Breast epithelium (tissue), 4 donors: ENCODE measurements at regions not wholly inside any gene's neighbourhood (a gene's known extent, or its start where the extent isn't known, plus 50 kb on each side); places are given as distances from the start of the nearest gene placed in this dataset.

Experiments used
- DNase-seq, 2 donors: peaks; one replicate each; pipeline ENCODE4 v3.0.0-alpha.2; 2019; ENCODE audit warnings: low spot score in 2 of 2
- H3K27ac ChIP-seq, 2 donors: fragments of 200-600 bp; sonication (generic) in 1 of 2; one replicate each; pipeline ENCODE4 v1.5.1; 2016 to 2019; ENCODE audit warnings: mild to moderate bottlenecking in 1 of 2
- H3K27me3 ChIP-seq, 2 donors: fragments of 200-600 bp; sonication (generic) in 1 of 2; one replicate each; pipeline versions ENCODE4 v1.5.1 to v1.6.0; 2017 to 2019; ENCODE audit warnings: control low read depth in 1 of 2, mild to moderate bottlenecking in 1 of 2
- H3K36me3 ChIP-seq: fragments of 200-600 bp; one replicate; pipeline ENCODE4 v1.5.1; 2019
- H3K4me1 ChIP-seq, 2 donors: fragments of 200-600 bp; sonication (generic); one replicate each; pipeline ENCODE4 v1.5.1; 2016 to 2019; ENCODE audit warnings: control low read depth in 1 of 2
- H3K4me3 ChIP-seq, 3 donors: fragments of 200-600 bp; sonication (generic); 1 replicate in 2 of 3; 2 replicates in 1 of 3; pipeline ENCODE4 v1.5.1; 2016 to 2019; ENCODE audit warnings: mild to moderate bottlenecking in 3 of 3, moderate library complexity in 2 of 3
- H3K9me3 ChIP-seq, 2 donors: fragments of 200-600 bp; sonication (generic) in 1 of 2; one replicate each; pipeline ENCODE4 v1.5.1; 2016 to 2019; ENCODE audit warnings: control low read depth in 1 of 2
- CTCF ChIP-seq, 3 donors: fragments of 450-650 bp; IDR thresholded peaks; one replicate each; pipeline ENCODE4 v1.5.1; 2016 to 2017; ENCODE audit warnings: antibody characterized with exemption in 3 of 3, mild to moderate bottlenecking in 3 of 3, moderate library complexity in 3 of 3
- POLR2A ChIP-seq: fragments of 450-650 bp; IDR thresholded peaks from one replicate; pipeline ENCODE4 v1.6.1; 2016; ENCODE audit warnings: antibody characterized with exemption, mild to moderate bottlenecking, moderate library complexity
- POLR2AphosphoS5 ChIP-seq, 3 donors: sonication (generic); formaldehyde crosslinking; IDR thresholded peaks; one replicate each; pipeline ENCODE4 v1.6.1; 2017; ENCODE audit warnings: antibody characterized with exemption in 3 of 3
- intact Hi-C: fragments of 100-400 bp; cut with DNase I; formaldehyde crosslinking; loops from one replicate; pipeline ENCODE4 v1.15.1; 2023; ENCODE audit warnings: low total_unique reads

DNA sequence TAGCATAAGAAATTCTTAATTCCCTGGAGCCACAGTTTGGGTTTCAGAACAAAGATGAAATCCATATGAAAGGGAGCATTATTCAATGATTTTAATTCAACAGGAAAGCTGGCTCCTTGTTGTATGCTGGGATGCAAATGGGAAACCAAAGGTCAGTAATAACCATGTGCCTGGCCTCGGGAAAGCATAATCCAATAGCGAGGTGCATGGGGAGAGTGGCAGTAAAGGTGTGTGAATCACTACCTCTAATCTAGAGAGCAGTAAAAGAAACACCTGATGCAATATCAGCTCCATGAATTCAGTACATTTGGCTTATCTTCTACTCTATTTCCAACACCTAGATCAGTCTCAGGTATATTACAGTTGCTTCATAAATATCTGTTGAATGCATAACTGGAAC is 220.1 kb downstream of the FBXO15 start:
- Histone ChIP-seq H3K9me3 (no peaks in the 10 kb centered on the region), H3K27me3 (no peaks in the 10 kb centered on the region), H3K4me3 (no peak overlapping the region), H3K36me3 (no peaks in the 10 kb centered on the region), H3K27ac (no peak overlapping the region), H3K4me1 (no peaks in the 10 kb centered on the region)
- DNase-seq = no peak
- intact Hi-C loops = no loop called here
- no peak for TF ChIP-seq CTCF (IDR thresholded peaks at IDR 0.05)
- TF ChIP-seq POLR2AphosphoS5 (IDR thresholded peaks at IDR 0.05) = no peak
- no peak for TF ChIP-seq POLR2A

DNA sequence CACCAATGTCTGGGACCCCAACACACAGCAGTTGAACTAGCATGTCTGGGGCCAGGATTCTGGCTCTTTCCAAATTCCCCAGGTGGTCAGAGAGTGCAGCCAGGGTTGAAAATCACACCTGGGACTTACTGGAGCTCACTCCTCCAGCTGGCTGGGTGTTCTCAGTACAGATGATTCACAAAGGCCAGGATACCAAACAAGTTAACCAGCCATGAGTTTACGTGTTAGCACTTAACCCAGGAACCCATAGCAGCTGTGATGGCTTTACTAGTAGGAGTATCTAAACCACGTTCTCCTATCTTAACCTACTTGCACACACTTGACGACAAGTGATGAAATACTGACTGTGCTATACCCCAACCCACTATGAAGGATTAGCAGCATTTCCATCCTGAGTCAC is 222.8 kb downstream of the FBXO15 start:
- TF ChIP-seq POLR2A (no peak), POLR2AphosphoS5 (IDR thresholded peaks at IDR 0.05) (no peak), CTCF (IDR thresholded peaks at IDR 0.05) (no peak)
- intact Hi-C loops = no loop called here
- Histone ChIP-seq H3K9me3 (no peaks in the 10 kb centered on the region), H3K36me3 (no peaks in the 10 kb centered on the region), H3K4me1 (no peaks in the 10 kb centered on the region), H3K27me3 (no peaks in the 10 kb centered on the region), H3K4me3 (no peak overlapping the region), H3K27ac (no peak overlapping the region)
- no peak for DNase-seq

DNA sequence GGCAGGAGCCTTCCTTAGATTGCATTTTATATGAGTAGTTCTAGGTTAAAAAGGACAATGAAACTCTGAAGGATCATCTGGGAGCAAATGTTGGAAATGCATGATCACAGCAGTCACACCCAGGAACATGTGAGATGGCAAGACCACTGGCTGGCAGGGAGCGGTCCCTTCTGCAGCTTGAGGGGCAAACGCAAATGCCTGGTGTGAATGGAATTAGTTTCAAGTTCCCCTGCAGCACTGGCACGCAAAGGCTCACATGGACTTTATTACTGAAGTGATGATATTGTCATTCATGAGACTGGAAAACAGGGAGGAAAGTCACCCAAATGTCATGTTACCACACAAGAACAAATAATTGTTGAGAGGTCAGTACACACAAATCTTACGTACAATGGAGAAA is 223.3 kb downstream of the FBXO15 start:
- Histone ChIP-seq H3K4me1 (no peaks in the 10 kb centered on the region), H3K4me3 (no peak overlapping the region), H3K27ac (no peak overlapping the region), H3K9me3 (no peaks in the 10 kb centered on the region), H3K27me3 (no peaks in the 10 kb centered on the region), H3K36me3 (no peaks in the 10 kb centered on the region)
- no peak for DNase-seq
- TF ChIP-seq POLR2AphosphoS5 (IDR thresholded peaks at IDR 0.05) (no peak), CTCF (IDR thresholded peaks at IDR 0.05) (no peak), POLR2A (no peak)
- intact Hi-C loops = no loop called here

DNA sequence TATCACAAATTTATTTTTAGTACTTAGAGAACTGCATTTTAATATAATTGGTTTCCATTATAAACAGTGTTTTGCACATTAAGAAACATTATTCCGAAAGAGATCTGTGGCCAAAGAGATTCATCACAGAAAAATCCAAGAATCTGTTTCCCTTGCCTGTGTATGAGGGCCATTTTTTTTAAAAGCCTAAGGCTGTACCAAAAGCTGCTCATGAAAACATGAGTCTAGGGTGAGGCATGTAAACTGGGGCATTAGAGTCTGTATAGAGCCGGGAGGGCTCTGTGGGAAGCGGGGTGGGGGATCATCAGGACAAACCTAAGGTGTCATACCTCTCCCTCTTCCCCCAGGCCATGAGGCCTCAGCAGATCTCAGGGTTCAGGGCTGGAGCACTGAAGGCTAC is 223.8 kb downstream of the FBXO15 start:
- TF ChIP-seq POLR2A = no peak
- no peak for TF ChIP-seq CTCF (IDR thresholded peaks at IDR 0.05)
- no peak for TF ChIP-seq POLR2AphosphoS5 (IDR thresholded peaks at IDR 0.05)
- intact Hi-C loops = no loop called here
- H3K36me3 ChIP-seq = no peaks in the 10 kb centered on the region
- DNase-seq = no peak
- no peak overlapping the region for H3K4me3 ChIP-seq
- no peaks in the 10 kb centered on the region for H3K9me3 ChIP-seq
- no peak overlapping the region for H3K27ac ChIP-seq
- no peaks in the 10 kb centered on the region for H3K27me3 ChIP-seq
- no peaks in the 10 kb centered on the region for H3K4me1 ChIP-seq

GRCh38 chr18:73920033-73920432 is 227.6 kb downstream of the FBXO15 start:
- DNase-seq = no peak
- Histone ChIP-seq H3K9me3 (no peaks in the 10 kb centered on the region), H3K36me3 (no peaks in the 10 kb centered on the region), H3K27me3 (no peaks in the 10 kb centered on the region), H3K4me1 (no peaks in the 10 kb centered on the region), H3K27ac (no peak overlapping the region), H3K4me3 (no peak overlapping the region)
- TF ChIP-seq POLR2AphosphoS5 (IDR thresholded peaks at IDR 0.05) = no peak
- TF ChIP-seq CTCF (IDR thresholded peaks at IDR 0.05) = no peak
- no peak for TF ChIP-seq POLR2A
- intact Hi-C loops = no loop called here
